GM19324 (cell line): ENCODE measurements at regions not wholly inside any gene's neighbourhood (a gene's known extent, or its start where the extent isn't known, plus 50 kb on each side); places are given as distances from the start of the nearest gene placed in this dataset.
"Not testable (repeated sequence)": the region's sequence is repeated elsewhere in the genome, so short reads cannot be mapped to it uniquely, and the experiment has no call there.

Experiments used
- ATAC-seq: cut with Tn5 transposase; IDR thresholded peaks from one replicate; pipeline ENCODE4 v1.9.1; 2021; ENCODE audit warnings: mild to moderate bottlenecking, moderate library complexity; ENCODE audit not compliant: unreplicated experiment, low FRiP score

- ATAC-seq: not testable (repeated sequence)
Measured at GRCh38 chr2:87342175-87342574, 320.5 kb upstream of the PLGLB1 start.

- ATAC-seq: not testable (repeated sequence)
Measured at GRCh38 chr2:87343347-87343746, 321.7 kb upstream of the PLGLB1 start.

GRCh38 chr2:87345283-87345682, 323.6 kb upstream of the PLGLB1 start:
- ATAC-seq: not testable (repeated sequence)

- not testable (repeated sequence) for ATAC-seq
Measured at GRCh38 chr2:87348556-87348955, 326.9 kb upstream of the PLGLB1 start.

DNA sequence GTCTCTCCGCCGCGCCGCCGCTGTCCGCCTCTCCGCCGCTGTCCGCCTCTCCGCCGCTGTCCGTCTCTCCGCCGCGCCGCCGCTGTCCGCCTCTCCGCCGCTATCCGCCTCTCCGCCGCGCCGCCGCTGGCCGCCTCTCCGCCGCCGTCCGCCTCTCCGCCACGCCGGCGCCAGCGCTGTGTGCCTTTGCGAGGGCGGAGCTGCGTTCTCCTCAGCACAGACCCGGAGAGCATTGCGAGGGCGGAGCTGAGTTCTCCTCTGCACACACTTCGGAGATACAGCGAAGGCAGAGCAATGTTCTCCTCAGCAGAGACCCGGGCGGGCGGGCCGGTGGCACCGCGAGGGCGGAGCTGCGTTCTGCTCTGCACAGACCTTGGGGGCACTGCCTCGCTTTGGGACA, 327.4 kb upstream of the PLGLB1 start:
- not testable (repeated sequence) for ATAC-seq

GRCh38 chr2:87352178-87352934, 330.7 kb upstream of the PLGLB1 start:
- ATAC-seq: not testable (repeated sequence)

DNA sequence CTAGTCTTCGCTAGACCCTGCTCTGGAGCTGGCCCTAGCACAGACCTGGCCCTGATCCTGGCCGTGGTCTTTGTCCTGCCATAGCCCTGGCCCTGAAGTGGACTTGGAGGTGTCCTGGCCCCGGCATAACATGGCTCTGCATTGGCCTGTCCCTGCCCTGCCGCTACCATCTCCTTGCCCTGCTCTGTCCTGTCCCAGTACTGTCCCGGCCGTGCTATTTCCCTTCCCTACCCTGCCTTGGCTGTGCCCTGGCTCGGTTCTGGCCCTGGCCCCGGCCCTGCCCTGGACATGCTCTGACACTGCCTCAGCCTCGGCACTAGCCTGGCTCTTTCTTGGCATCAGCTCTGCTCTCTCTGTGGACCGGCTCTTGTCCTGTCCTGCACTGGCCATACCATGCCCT, 331.8 kb upstream of the PLGLB1 start:
- not testable (repeated sequence) for ATAC-seq

GRCh38 chr2:87354102-87354501, 332.5 kb upstream of the PLGLB1 start:
- not testable (repeated sequence) for ATAC-seq

DNA sequence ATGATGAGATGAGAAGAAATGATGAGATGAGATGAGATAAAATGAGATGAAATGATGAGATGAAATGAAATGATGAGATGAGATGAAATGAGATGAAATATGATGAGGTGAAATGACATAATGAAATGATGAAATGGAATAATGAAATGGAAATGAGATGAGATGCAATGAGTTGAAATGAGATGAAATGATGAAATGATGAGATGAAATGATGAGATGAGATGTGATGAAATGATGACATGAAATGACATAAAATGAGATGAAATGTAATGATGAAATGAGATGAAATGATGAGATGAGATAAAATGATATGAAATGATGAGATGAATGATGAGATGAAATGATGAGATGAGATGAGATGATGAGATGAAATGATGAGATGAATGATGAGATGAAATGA, 338.6 kb upstream of the PLGLB1 start:
- not testable (repeated sequence) for ATAC-seq

GRCh38 chr2:87360927-87361326, 339.3 kb upstream of the PLGLB1 start:
- ATAC-seq: not testable (repeated sequence)

- not testable (repeated sequence) for ATAC-seq
Measured at GRCh38 chr2:87361805-87362204, 340.2 kb upstream of the PLGLB1 start.

DNA sequence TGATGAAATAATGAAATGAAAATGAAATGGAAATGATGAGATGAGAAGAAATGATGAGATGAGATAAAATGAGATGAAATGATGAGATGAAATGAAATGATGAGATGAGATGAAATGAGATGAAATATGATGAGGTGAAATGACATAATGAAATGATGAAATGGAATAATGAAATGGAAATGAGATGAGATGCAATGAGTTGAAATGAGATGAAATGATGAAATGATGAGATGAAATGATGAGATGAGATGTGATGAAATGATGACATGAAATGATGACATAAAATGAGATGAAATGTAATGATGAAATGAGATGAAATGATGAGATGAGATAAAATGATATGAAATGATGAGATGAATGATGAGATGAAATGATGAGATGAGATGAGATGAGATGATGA, 342.7 kb upstream of the PLGLB1 start:
- ATAC-seq: not testable (repeated sequence)

DNA sequence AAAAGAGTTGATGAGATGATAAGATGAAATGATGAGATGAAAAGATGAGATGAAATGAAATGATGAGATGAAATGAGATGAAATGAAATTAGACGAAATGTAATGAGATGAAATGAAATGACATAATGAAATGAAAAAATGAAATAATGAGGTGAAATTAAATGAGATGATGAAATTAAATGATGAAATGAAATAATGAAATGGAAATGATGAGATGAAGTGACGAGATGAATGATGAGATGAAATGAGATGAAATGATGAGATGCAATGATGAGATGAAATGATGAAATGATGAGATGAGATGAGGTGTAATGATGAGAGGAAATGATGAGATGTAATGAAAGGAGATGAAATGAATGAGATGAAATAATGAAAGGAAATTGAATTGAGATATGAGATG, 343.4 kb upstream of the PLGLB1 start:
- not testable (repeated sequence) for ATAC-seq

GRCh38 chr2:87386063-87386560, 361.8 kb upstream of the PLGLB2 start:
- not testable (repeated sequence) for ATAC-seq

- ATAC-seq: not testable (repeated sequence)
Measured at GRCh38 chr2:87395784-87396183, 352.1 kb upstream of the PLGLB2 start.

DNA sequence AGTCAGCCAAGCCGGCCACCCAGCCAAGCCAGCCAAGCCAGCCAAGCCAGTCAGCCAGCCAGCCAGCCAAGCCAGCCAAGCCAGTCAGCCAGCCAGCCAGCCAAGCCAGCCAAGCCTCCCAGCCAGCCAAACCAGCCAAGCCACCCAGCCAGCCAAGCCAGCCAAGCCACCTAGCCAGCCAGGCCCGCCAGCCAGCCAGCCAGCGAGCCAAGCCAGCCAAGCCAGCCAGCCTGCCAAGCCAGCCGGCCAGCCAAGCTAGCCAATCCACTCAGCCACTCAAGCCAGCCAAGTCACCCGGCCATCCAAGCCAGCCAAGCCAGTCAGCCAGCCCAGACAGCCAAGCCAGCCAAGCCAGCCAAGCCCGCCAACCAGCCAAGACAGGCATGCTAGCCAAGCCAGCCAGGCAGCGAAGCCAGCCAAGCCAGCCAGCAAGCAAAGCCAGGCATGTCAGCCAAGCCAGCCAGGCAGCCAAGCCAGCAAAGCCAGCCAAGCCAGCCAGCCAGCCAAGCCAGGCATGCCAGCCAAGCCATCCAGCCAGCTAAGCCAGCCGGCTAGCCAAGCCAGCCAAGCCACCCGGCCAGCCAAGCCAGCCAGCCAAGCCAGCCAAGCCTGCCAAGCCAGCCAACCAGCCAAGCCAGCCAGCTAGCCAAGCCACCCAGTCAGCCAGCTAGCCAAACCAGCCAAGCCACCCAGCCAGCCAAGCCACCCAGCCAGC, 351.2 kb upstream of the PLGLB2 start:
- ATAC-seq: not testable (repeated sequence)

DNA sequence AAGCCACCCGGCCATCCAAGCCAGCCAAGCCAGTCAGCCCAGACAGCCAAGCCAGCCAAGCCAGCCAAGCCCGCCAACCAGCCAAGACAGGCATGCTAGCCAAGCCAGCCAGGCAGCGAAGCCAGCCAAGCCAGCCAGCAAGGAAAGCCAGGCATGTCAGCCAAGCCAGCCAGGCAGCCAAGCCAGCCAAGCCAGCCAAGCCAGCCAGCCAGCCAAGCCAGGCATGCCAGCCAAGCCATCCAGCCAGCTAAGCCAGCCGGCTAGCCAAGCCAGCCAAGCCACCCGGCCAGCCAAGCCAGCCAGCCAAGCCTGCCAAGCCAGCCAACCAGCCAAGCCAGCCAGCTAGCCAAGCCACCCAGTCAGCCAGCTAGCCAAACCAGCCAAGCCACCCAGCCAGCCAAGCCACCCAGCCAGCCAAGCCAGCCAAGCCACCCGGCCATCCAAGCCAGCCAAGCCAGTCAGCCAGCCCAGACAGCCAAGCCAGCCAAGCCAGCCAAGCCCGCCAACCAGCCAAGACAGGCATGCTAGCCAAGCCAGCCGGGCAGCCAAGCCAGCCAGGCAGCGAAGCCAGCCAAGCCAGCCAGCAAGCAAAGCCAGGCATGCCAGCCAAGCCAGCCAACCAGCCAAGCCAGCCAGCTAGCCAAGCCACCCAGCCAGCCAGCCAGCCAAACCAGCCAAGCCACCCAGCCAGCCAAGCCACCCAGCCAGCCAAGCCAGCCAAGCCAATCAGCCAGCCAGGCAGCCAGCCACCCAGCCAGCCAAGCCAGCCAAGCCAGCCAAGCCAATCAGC, 350.4 kb upstream of the PLGLB2 start:
- not testable (repeated sequence) for ATAC-seq

DNA sequence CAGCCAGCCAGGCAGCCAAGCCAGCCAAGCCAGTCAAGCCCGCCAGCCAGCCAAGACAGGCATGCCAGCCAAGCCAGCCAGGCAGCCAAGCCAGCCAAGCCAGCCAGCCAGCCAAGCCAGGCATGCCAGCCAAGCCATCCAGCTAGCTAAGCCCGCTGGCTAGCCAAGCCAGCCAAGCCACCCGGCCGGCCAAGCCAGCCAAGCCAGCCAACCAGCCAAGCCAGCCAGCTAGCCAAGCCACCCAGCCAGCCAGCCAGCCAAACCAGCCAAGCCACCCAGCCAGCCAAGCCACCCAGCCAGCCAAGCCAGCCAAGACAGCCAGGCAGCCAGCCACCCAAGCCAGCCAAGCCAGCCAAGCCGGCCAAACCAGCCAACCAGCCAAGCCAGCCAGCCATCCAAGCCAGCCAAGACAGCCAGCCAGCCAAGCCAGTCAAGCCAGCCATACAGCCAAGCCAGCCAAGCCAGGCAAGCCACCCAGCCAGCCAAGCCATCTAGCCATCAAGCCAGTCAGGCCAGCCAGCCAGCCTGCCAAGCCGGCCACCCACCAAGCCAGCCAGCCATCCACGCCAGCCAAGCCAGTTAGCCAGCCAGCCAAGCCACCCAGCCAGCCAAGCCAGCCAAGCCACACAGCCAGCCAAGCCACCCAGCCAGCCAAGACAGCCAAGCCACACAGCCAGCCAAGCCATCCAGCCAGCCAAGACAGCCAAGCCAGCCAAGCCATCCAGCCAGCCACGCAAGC, 349.2 kb upstream of the PLGLB2 start:
- not testable (repeated sequence) for ATAC-seq

GRCh38 chr2:87401726-87402345, 346.1 kb upstream of the PLGLB2 start:
- no peak for ATAC-seq

- no peak for ATAC-seq
Measured at GRCh38 chr2:87403893-87404175, 344.1 kb upstream of the PLGLB2 start.
